HepG2 (cell line): ENCODE measurements at regions not wholly inside any gene's neighbourhood (a gene's known extent, or its start where the extent isn't known, plus 50 kb on each side); places are given as distances from the start of the nearest gene placed in this dataset.

Source experiments
- ATAC-seq: fragments of 200-7000 bp; cut with Tn5 transposase; 3 replicates; pipeline ENCODE4 v1.9.1; 2020; ENCODE audit warnings: mild to moderate bottlenecking, moderate library complexity
- BruUV-seq: library from RNA; stranded (reverse); fragments of 400-500 nt; replicated peaks from 2 replicates; lab custom pipeline; 2021; lab: Mats Ljungman, UMichigan
- CTCF ChIA-PET: fragments of 300-600 bp; formaldehyde crosslinking; extraction: SDS; loops from one replicate; lab custom pipeline; 2021; ENCODE audit warnings: low total read pairs, inconsistent platforms, low intra/inter-chr PET ratio; lab: Yijun Ruan, JAX
- POLR2A ChIA-PET: fragments of 350-600 bp; sonication (Branson Sonifier 250); formaldehyde crosslinking; loops from one replicate; lab custom pipeline; 2020; ENCODE audit warnings: antibody characterized with exemption, inconsistent platforms; lab: Yijun Ruan, JAX
- DNase-seq: peaks from one replicate; pipeline ENCODE4 v3.0.0-alpha.2; 2015; ENCODE audit warnings: low spot score
- FAIRE-seq: peaks from 3 replicates; lab custom pipeline; 2011; peaks lifted over from hg19 to GRCh38; lab: Jason Lieb, UNC
- H2AFZ ChIP-seq: one replicate; pipeline ENCODE4 v1.6.1; 2011; ENCODE audit warnings: low read length, inconsistent platforms
- H3K27ac ChIP-seq: fragments of 300-600 bp; 3 replicates; pipeline ENCODE4 v1.8.0; 2011; ENCODE audit warnings: mixed run types, mild to moderate bottlenecking, mixed read lengths, low read length, inconsistent platforms; ENCODE audit not compliant: insufficient read depth; ENCODE audit errors: extremely low read length
- H3K27me3 ChIP-seq, 2 experiments: fragments of 200-600 bp in 1 of 2; 2 replicates in 1 of 2; 3 replicates in 1 of 2; pipeline versions ENCODE4 v1.6.0 to v1.8.0; 2011; ENCODE audit warnings: low read length in 2 of 2, mild to moderate bottlenecking in 2 of 2, moderate library complexity in 2 of 2, inconsistent platforms in 1 of 2; ENCODE audit not compliant: insufficient read depth in 2 of 2, control insufficient read depth in 1 of 2
- H3K36me3 ChIP-seq, 2 experiments: fragments of 200-600 bp in 1 of 2; replicated peaks in 1 of 2; 2 replicates in 1 of 2; 3 replicates in 1 of 2; pipeline versions ENCODE4 v1.5.1 to v1.8.0; 2011; ENCODE audit warnings: low read length in 2 of 2, inconsistent platforms in 1 of 2; ENCODE audit not compliant: insufficient read depth in 2 of 2, control insufficient read depth in 1 of 2
- H3K4me1 ChIP-seq: 2 replicates; pipeline ENCODE4 v1.5.1; 2012; ENCODE audit warnings: low read length, inconsistent platforms; ENCODE audit not compliant: insufficient read depth
- H3K4me2 ChIP-seq: 2 replicates; pipeline ENCODE4 v1.6.0; 2011; ENCODE audit warnings: low read depth, low read length, inconsistent platforms
- H3K4me3 ChIP-seq, 3 experiments: fragments of 200-600 bp in 1 of 3; sonication (generic), shearing (Covaris generic) in 1 of 3; replicated peaks in 1 of 3; 2 replicates each; pipeline ENCODE4 v1.5.1; 2011 to 2016; ENCODE audit warnings: low read length in 3 of 3, inconsistent platforms in 2 of 3, low read depth in 2 of 3, mild to moderate bottlenecking in 2 of 3, control low read depth in 1 of 3, mixed read lengths in 1 of 3; ENCODE audit not compliant: insufficient read depth in 1 of 3
- H3K79me2 ChIP-seq: one replicate; pipeline ENCODE4 v1.6.1; 2011; ENCODE audit warnings: low read length, inconsistent platforms; ENCODE audit not compliant: insufficient read depth
- H3K9ac ChIP-seq: 2 replicates; pipeline ENCODE4 v1.6.0; 2011; ENCODE audit warnings: mild to moderate bottlenecking, low read depth, low read length, inconsistent platforms; ENCODE audit not compliant: insufficient read depth
- H3K9me3 ChIP-seq: 2 replicates; pipeline ENCODE4 v1.5.1; 2012; ENCODE audit warnings: mild to moderate bottlenecking, low read length
- H4K20me1 ChIP-seq: 2 replicates; pipeline ENCODE4 v1.6.0; 2011; ENCODE audit warnings: inconsistent platforms, mild to moderate bottlenecking, low read length, moderate library complexity; ENCODE audit not compliant: insufficient read depth
- FOSL2 ChIP-seq: sonication (generic); formaldehyde crosslinking; IDR thresholded peaks from 2 replicates; pipeline ENCODE4 v1.4.0; 2020; ENCODE audit warnings: missing genetic modification reagents
- FOXA3 ChIP-seq: IDR thresholded peaks from 2 replicates; pipeline ENCODE4 v1.6.1; 2016; ENCODE audit warnings: missing genetic modification reagents, missing compliant biosample characterization
- FOXP1 ChIP-seq, 2 experiments: fragments of 450-650 bp in 1 of 2; IDR thresholded peaks; 2 replicates each; pipeline ENCODE4 v1.6.1; 2017 to 2018; ENCODE audit warnings: antibody characterized with exemption in 1 of 2
- THYN1 ChIP-seq: sonication (generic); formaldehyde crosslinking; IDR thresholded peaks from 2 replicates; pipeline ENCODE4 v1.8.1; 2023; ENCODE audit warnings: low read depth, mild to moderate bottlenecking, moderate library complexity, missing genetic modification reagents, borderline replicate concordance
- WGBS: methylation state at CpG from one replicate; pipeline ENCODE4 v1.1.6; 2017; ENCODE audit warnings: low lambda C conversion rate; 5-methylcytosine and 5-hydroxymethylcytosine counted together
- in situ Hi-C: cut with HindIII; loops from 2 replicates; pipeline ENCODE4 v1.10.0; 2017; ENCODE audit warnings: low pct_unique_long_range_greater_than_20kb; ENCODE audit not compliant: extremely low pct_ligation_motif_present
- intact Hi-C: fragments of 100-400 bp; cut with micrococcal nuclease; formaldehyde crosslinking; loops from one replicate; pipeline ENCODE4 v1.10.0; 2022; ENCODE audit not compliant: unreplicated experiment
- TF ChIP-seq, protein P1 (sequence below): IDR thresholded peaks from 2 replicates; pipeline ENCODE4 v1.4.0; 2020; ENCODE audit warnings: mild to moderate bottlenecking, missing genetic modification reagents
- TF ChIP-seq, protein P2 (sequence below): sonication (generic); formaldehyde crosslinking; IDR thresholded peaks from 2 replicates; pipeline ENCODE4 v1.5.0; 2020; ENCODE audit warnings: missing genetic modification reagents

DNA sequence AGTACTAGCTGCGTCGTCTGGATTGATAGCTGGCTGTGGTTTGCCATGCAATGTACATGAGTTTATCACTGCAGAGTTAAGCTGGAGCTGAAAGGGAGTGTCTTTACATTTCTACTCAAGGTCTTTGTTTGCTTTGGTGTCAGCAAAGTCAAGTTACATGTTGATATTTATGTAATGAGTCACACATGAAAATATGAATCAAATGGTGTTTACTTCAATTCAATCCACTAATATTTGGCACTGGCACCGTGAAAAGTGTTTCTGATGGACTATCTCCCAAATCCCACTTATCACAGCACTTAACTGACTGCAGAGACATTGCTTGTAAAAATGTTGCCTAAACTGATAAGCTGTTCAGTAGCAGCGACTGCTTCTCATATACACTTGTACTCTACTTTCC lies 395.9 kb downstream of the TFEC start:
- Histone ChIP-seq H3K4me2 (no peak overlapping the region), H3K27ac (no peak overlapping the region)
- intact Hi-C loops = no loop called here

More for the DNA sequence above, 395.9 kb downstream of the TFEC start:
- no peak for FAIRE-seq
- Histone ChIP-seq H3K27me3 (no peaks in the 10 kb centered on the region), H3K36me3 (no peaks in the 10 kb centered on the region), H3K9ac (no peak overlapping the region), H3K4me3 (no peak overlapping the region), H3K79me2 (no peaks in the 10 kb centered on the region), H3K4me1 (no peaks in the 10 kb centered on the region), H3K9me3 (no peaks in the 10 kb centered on the region), H2AFZ (no peak overlapping the region), H4K20me1 (no peaks in the 10 kb centered on the region)
- in situ Hi-C loops = no loop called here
- ChIA-PET POLR2A (no interaction called here), CTCF (no interaction called here)
- peak; percentile 22 for DNase-seq
- WGBS = 4% methylated on average over 4 of the region's 4 CpGs
- no peak; the same call in 2 of the 3 replicates for ATAC-seq
- no TSS peak for BruUV-seq
- TF ChIP-seq FOXP1 (IDR thresholded peaks at IDR 0.05) (no peak), FOXP1 (CRISPR knock-in tag; IDR thresholded peaks at IDR 0.05) (0 out of 2 replicates have a peak, but pooled peaks have one; percentile 31), THYN1 (CRISPR knock-in tag) (no peak), FOXA3 (peak; percentile 31), FOSL2 (CRISPR knock-in tag) (0 out of 2 replicates have a peak, but pooled peaks have one; percentile 15)
- TF ChIP-seq, protein P1, sequence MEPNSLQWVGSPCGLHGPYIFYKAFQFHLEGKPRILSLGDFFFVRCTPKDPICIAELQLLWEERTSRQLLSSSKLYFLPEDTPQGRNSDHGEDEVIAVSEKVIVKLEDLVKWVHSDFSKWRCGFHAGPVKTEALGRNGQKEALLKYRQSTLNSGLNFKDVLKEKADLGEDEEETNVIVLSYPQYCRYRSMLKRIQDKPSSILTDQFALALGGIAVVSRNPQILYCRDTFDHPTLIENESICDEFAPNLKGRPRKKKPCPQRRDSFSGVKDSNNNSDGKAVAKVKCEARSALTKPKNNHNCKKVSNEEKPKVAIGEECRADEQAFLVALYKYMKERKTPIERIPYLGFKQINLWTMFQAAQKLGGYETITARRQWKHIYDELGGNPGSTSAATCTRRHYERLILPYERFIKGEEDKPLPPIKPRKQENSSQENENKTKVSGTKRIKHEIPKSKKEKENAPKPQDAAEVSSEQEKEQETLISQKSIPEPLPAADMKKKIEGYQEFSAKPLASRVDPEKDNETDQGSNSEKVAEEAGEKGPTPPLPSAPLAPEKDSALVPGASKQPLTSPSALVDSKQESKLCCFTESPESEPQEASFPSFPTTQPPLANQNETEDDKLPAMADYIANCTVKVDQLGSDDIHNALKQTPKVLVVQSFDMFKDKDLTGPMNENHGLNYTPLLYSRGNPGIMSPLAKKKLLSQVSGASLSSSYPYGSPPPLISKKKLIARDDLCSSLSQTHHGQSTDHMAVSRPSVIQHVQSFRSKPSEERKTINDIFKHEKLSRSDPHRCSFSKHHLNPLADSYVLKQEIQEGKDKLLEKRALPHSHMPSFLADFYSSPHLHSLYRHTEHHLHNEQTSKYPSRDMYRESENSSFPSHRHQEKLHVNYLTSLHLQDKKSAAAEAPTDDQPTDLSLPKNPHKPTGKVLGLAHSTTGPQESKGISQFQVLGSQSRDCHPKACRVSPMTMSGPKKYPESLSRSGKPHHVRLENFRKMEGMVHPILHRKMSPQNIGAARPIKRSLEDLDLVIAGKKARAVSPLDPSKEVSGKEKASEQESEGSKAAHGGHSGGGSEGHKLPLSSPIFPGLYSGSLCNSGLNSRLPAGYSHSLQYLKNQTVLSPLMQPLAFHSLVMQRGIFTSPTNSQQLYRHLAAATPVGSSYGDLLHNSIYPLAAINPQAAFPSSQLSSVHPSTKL = no peak
- TF ChIP-seq, protein P2, sequence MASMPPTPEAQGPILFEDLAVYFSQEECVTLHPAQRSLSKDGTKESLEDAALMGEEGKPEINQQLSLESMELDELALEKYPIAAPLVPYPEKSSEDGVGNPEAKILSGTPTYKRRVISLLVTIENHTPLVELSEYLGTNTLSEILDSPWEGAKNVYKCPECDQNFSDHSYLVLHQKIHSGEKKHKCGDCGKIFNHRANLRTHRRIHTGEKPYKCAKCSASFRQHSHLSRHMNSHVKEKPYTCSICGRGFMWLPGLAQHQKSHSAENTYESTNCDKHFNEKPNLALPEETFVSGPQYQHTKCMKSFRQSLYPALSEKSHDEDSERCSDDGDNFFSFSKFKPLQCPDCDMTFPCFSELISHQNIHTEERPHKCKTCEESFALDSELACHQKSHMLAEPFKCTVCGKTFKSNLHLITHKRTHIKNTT = no peak
